Astrocyte of the cerebellum (primary cell): ENCODE measurements at regions not wholly inside any gene's neighbourhood (a gene's known extent, or its start where the extent isn't known, plus 50 kb on each side); places are given as distances from the start of the nearest gene placed in this dataset.

Experiments
- DNase-seq: peaks from one replicate; pipeline ENCODE4 v3.0.0-alpha.2; 2011; ENCODE audit warnings: low read depth
- H3K4me3 ChIP-seq: 2 replicates; pipeline ENCODE4 v1.5.1; 2011; ENCODE audit warnings: mild to moderate bottlenecking, low read depth, low read length, moderate library complexity
- CTCF ChIP-seq: IDR thresholded peaks from 2 replicates; pipeline ENCODE4 v1.5.1; 2012; ENCODE audit warnings: low read length, low read depth, moderate library complexity, mild to moderate bottlenecking; ENCODE audit errors: missing control alignments
- in situ Hi-C: cut with HindIII; loops from 2 replicates; pipeline ENCODE4 v1.10.0; 2017; ENCODE audit warnings: low sequenced_read_pairs

GRCh38 chr12:30041096-30041495 is 257.4 kb upstream of the TMTC1 start:
- in situ Hi-C loops: no loop called here
- DNase-seq: peak; percentile 31
- no peak overlapping the region for H3K4me3 ChIP-seq
- no peak for TF ChIP-seq CTCF

- in situ Hi-C loops: no loop called here
- no peak for TF ChIP-seq CTCF
Measured at GRCh38 chr12:30030693-30031374, 247.1 kb upstream of the TMTC1 start.

GRCh38 chr12:30026621-30027234 is 243.0 kb upstream of the TMTC1 start:
- in situ Hi-C loops: no loop called here
- H3K4me3 ChIP-seq: no peak overlapping the region
- peak; percentile 62 for DNase-seq
- TF ChIP-seq CTCF: no peak

More at GRCh38 chr12:30030693-30031374, 247.1 kb upstream of the TMTC1 start:
- DNase-seq: no peak
- H3K4me3 ChIP-seq: no peak overlapping the region

- no peak for DNase-seq
- in situ Hi-C loops: no loop called here
- H3K4me3 ChIP-seq: no peak overlapping the region
- no peak for TF ChIP-seq CTCF
Measured at GRCh38 chr12:30025317-30025716, 241.6 kb upstream of the TMTC1 start.

- DNase-seq: no peak
- in situ Hi-C loops: no loop called here
- H3K4me3 ChIP-seq: no peak overlapping the region
- no peak for TF ChIP-seq CTCF
Measured at GRCh38 chr12:30023186-30023585, 239.4 kb upstream of the TMTC1 start.

- DNase-seq: no peak
- in situ Hi-C loops: no loop called here
- no peak for TF ChIP-seq CTCF
- H3K4me3 ChIP-seq: no peak overlapping the region
Measured at GRCh38 chr12:30021051-30021833, 237.5 kb upstream of the TMTC1 start.
